ENCODE measurements at regions not wholly inside any gene's neighbourhood (a gene's known extent, or its start where the extent isn't known, plus 50 kb on each side); places are given as distances from the start of the nearest gene placed in this dataset.

DNA sequence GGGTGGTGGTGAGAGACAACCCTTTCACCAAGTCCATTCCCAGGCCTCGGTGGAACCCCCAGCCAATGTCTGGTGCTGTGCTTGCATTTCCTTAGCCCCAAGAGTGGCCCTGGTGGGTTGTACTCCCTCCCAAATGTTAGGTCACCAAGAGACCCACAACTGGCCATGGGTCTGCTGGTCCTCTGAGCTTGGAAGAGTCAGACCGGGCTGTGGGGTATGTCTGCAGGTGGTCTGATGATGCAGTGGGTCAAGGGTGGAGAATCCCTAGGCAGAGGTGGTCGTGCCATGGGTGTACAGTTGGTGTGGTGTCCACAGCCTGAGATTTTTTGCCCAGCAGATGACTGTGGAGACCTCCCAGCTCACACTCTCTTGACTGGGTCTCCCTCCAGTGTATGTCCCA is 535.7 kb upstream of the CNKSR2 start (continued):
- TF ChIP-seq, protein P1, sequence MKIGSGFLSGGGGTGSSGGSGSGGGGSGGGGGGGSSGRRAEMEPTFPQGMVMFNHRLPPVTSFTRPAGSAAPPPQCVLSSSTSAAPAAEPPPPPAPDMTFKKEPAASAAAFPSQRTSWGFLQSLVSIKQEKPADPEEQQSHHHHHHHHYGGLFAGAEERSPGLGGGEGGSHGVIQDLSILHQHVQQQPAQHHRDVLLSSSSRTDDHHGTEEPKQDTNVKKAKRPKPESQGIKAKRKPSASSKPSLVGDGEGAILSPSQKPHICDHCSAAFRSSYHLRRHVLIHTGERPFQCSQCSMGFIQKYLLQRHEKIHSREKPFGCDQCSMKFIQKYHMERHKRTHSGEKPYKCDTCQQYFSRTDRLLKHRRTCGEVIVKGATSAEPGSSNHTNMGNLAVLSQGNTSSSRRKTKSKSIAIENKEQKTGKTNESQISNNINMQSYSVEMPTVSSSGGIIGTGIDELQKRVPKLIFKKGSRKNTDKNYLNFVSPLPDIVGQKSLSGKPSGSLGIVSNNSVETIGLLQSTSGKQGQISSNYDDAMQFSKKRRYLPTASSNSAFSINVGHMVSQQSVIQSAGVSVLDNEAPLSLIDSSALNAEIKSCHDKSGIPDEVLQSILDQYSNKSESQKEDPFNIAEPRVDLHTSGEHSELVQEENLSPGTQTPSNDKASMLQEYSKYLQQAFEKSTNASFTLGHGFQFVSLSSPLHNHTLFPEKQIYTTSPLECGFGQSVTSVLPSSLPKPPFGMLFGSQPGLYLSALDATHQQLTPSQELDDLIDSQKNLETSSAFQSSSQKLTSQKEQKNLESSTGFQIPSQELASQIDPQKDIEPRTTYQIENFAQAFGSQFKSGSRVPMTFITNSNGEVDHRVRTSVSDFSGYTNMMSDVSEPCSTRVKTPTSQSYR (CRISPR knock-in tag; IDR thresholded peaks at IDR 0.05), result no peak
- TF ChIP-seq ZNF671 (CRISPR knock-in tag; IDR thresholded peaks at IDR 0.05), result no peak
- TF ChIP-seq GABPB1 (CRISPR knock-in tag; IDR thresholded peaks at IDR 0.05), result no peak
- TF ChIP-seq, protein P2, sequence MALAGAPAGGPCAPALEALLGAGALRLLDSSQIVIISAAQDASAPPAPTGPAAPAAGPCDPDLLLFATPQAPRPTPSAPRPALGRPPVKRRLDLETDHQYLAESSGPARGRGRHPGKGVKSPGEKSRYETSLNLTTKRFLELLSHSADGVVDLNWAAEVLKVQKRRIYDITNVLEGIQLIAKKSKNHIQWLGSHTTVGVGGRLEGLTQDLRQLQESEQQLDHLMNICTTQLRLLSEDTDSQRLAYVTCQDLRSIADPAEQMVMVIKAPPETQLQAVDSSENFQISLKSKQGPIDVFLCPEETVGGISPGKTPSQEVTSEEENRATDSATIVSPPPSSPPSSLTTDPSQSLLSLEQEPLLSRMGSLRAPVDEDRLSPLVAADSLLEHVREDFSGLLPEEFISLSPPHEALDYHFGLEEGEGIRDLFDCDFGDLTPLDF (CRISPR knock-in tag; IDR thresholded peaks at IDR 0.05), result no peak
- no peak for TF ChIP-seq ZBTB21 (CRISPR knock-in tag; IDR thresholded peaks at IDR 0.05; ENCODE audit: borderline replicate concordance)
- TF ChIP-seq, protein P3, sequence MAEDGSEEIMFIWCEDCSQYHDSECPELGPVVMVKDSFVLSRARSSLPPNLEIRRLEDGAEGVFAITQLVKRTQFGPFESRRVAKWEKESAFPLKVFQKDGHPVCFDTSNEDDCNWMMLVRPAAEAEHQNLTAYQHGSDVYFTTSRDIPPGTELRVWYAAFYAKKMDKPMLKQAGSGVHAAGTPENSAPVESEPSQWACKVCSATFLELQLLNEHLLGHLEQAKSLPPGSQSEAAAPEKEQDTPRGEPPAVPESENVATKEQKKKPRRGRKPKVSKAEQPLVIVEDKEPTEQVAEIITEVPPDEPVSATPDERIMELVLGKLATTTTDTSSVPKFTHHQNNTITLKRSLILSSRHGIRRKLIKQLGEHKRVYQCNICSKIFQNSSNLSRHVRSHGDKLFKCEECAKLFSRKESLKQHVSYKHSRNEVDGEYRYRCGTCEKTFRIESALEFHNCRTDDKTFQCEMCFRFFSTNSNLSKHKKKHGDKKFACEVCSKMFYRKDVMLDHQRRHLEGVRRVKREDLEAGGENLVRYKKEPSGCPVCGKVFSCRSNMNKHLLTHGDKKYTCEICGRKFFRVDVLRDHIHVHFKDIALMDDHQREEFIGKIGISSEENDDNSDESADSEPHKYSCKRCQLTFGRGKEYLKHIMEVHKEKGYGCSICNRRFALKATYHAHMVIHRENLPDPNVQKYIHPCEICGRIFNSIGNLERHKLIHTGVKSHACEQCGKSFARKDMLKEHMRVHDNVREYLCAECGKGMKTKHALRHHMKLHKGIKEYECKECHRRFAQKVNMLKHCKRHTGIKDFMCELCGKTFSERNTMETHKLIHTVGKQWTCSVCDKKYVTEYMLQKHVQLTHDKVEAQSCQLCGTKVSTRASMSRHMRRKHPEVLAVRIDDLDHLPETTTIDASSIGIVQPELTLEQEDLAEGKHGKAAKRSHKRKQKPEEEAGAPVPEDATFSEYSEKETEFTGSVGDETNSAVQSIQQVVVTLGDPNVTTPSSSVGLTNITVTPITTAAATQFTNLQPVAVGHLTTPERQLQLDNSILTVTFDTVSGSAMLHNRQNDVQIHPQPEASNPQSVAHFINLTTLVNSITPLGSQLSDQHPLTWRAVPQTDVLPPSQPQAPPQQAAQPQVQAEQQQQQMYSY (CRISPR knock-in tag; IDR thresholded peaks at IDR 0.05), result no peak

DNA sequence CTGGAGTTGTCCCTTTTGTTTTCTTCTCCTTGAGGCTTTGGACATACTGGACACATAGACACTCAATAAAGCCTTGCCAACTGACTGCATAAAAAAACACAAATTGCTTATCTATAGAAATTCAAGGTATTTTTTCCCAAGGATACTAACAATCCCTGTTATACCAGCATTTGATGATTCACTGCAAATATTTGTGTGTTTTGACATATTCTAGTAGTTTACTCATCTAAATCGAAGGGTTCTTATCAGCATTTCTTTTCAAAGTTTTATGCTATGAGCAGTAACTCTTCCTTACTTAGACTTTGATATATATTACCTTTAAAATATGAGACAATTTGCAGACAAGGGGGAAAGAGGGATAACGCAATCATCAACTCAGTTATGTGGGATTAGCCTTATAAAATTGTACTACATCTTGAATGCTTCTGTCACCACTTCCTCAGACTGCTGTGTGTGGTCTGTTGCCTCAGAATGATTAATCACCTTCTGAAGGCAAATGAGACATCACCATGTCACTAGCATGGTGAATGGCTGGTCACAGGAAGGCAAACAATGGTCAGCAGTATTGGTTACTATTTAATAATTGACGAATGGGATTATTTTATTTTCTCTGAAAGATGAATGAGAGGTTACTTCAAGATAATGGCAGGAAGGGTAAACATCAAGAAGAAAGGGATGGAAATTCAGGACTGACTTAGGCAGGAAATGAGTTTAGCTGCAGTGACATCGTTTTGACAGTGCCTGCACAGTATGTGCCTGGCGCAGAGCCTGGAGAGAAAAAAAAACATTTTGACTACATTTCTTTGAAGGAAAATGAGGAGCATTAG is 544.3 kb upstream of the CNKSR2 start:
- no peak for DNase-seq (ENCODE audit: low spot score)

More for the DNA sequence above, 544.3 kb upstream of the CNKSR2 start:
- Mint-ChIP-seq H3K27ac (no peak overlapping the region), H3K9me3 (peaks cover 7% of the 10 kb centered on the region; the same call in 1 of the 2 replicates), H3K4me1 (peaks cover 6% of the 10 kb centered on the region), H3K4me3 (no peak overlapping the region), H3K36me3 (peaks cover 3% of the 10 kb centered on the region), H3K27me3 (ENCODE audit: low read depth) (no peaks in the 10 kb centered on the region)
- ChIA-PET CTCF (no interaction called here), POLR2A (no interaction called here)
- TF ChIP-seq, protein P4, sequence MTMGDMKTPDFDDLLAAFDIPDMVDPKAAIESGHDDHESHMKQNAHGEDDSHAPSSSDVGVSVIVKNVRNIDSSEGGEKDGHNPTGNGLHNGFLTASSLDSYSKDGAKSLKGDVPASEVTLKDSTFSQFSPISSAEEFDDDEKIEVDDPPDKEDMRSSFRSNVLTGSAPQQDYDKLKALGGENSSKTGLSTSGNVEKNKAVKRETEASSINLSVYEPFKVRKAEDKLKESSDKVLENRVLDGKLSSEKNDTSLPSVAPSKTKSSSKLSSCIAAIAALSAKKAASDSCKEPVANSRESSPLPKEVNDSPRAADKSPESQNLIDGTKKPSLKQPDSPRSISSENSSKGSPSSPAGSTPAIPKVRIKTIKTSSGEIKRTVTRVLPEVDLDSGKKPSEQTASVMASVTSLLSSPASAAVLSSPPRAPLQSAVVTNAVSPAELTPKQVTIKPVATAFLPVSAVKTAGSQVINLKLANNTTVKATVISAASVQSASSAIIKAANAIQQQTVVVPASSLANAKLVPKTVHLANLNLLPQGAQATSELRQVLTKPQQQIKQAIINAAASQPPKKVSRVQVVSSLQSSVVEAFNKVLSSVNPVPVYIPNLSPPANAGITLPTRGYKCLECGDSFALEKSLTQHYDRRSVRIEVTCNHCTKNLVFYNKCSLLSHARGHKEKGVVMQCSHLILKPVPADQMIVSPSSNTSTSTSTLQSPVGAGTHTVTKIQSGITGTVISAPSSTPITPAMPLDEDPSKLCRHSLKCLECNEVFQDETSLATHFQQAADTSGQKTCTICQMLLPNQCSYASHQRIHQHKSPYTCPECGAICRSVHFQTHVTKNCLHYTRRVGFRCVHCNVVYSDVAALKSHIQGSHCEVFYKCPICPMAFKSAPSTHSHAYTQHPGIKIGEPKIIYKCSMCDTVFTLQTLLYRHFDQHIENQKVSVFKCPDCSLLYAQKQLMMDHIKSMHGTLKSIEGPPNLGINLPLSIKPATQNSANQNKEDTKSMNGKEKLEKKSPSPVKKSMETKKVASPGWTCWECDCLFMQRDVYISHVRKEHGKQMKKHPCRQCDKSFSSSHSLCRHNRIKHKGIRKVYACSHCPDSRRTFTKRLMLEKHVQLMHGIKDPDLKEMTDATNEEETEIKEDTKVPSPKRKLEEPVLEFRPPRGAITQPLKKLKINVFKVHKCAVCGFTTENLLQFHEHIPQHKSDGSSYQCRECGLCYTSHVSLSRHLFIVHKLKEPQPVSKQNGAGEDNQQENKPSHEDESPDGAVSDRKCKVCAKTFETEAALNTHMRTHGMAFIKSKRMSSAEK (CRISPR knock-in tag; IDR thresholded peaks at IDR 0.05; ENCODE audit: borderline replicate concordance), result no peak
- TF ChIP-seq GRHL2 (CRISPR knock-in tag; IDR thresholded peaks at IDR 0.05; ENCODE audit: insufficient replicate concordance, severe bottlenecking) (no peak), GABPB1 (CRISPR knock-in tag; IDR thresholded peaks at IDR 0.05) (no peak), TCF7 (CRISPR knock-in tag; IDR thresholded peaks at IDR 0.05; ENCODE audit: low read depth) (no peak), FOXP1 (CRISPR knock-in tag; IDR thresholded peaks at IDR 0.05; ENCODE audit: borderline replicate concordance) (no peak), JUN (CRISPR knock-in tag; IDR thresholded peaks at IDR 0.05) (no peak), CBFB (CRISPR knock-in tag; IDR thresholded peaks at IDR 0.05; ENCODE audit: low read depth) (no peak), CREM (CRISPR knock-in tag; IDR thresholded peaks at IDR 0.05) (no peak)
- TF ChIP-seq, protein P5, sequence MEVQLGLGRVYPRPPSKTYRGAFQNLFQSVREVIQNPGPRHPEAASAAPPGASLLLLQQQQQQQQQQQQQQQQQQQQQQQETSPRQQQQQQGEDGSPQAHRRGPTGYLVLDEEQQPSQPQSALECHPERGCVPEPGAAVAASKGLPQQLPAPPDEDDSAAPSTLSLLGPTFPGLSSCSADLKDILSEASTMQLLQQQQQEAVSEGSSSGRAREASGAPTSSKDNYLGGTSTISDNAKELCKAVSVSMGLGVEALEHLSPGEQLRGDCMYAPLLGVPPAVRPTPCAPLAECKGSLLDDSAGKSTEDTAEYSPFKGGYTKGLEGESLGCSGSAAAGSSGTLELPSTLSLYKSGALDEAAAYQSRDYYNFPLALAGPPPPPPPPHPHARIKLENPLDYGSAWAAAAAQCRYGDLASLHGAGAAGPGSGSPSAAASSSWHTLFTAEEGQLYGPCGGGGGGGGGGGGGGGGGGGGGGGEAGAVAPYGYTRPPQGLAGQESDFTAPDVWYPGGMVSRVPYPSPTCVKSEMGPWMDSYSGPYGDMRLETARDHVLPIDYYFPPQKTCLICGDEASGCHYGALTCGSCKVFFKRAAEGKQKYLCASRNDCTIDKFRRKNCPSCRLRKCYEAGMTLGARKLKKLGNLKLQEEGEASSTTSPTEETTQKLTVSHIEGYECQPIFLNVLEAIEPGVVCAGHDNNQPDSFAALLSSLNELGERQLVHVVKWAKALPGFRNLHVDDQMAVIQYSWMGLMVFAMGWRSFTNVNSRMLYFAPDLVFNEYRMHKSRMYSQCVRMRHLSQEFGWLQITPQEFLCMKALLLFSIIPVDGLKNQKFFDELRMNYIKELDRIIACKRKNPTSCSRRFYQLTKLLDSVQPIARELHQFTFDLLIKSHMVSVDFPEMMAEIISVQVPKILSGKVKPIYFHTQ (CRISPR knock-in tag; IDR thresholded peaks at IDR 0.05), result no peak
- TF ChIP-seq, protein P6, sequence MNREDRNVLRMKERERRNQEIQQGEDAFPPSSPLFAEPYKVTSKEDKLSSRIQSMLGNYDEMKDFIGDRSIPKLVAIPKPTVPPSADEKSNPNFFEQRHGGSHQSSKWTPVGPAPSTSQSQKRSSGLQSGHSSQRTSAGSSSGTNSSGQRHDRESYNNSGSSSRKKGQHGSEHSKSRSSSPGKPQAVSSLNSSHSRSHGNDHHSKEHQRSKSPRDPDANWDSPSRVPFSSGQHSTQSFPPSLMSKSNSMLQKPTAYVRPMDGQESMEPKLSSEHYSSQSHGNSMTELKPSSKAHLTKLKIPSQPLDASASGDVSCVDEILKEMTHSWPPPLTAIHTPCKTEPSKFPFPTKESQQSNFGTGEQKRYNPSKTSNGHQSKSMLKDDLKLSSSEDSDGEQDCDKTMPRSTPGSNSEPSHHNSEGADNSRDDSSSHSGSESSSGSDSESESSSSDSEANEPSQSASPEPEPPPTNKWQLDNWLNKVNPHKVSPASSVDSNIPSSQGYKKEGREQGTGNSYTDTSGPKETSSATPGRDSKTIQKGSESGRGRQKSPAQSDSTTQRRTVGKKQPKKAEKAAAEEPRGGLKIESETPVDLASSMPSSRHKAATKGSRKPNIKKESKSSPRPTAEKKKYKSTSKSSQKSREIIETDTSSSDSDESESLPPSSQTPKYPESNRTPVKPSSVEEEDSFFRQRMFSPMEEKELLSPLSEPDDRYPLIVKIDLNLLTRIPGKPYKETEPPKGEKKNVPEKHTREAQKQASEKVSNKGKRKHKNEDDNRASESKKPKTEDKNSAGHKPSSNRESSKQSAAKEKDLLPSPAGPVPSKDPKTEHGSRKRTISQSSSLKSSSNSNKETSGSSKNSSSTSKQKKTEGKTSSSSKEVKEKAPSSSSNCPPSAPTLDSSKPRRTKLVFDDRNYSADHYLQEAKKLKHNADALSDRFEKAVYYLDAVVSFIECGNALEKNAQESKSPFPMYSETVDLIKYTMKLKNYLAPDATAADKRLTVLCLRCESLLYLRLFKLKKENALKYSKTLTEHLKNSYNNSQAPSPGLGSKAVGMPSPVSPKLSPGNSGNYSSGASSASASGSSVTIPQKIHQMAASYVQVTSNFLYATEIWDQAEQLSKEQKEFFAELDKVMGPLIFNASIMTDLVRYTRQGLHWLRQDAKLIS (CRISPR knock-in tag; IDR thresholded peaks at IDR 0.05; ENCODE audit: borderline replicate concordance), result no peak
- ATAC-seq, result no peak

Measured in WTC11 (cell line).